ENCODE measurements at regions not wholly inside any gene's neighbourhood (a gene's known extent, or its start where the extent isn't known, plus 50 kb on each side); places are given as distances from the start of the nearest gene placed in this dataset.

DNA sequence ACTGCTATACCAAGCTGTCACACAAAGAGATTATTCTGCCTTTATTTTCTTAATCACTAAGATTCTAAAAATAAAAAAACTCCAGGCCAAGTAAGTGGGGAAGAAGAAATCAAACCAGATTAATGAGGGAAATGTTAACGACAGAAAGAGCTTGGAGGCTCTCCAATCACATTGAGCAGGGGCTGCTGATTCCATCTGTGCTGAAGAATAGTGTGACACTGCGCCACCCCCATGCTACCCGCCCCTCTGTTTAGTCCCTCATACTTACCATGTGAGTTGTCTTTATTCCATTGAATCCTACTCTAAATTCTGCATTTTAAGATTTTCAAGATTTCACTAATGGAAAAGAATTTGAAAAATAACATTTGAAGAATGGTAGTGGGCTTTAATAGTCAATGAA lies 998.0 kb upstream of the CDH2 start:
- H3K4me3 Mint-ChIP-seq (ENCODE audit: unreplicated experiment), result no peak overlapping the region
- intact Hi-C loops (cut with micrococcal nuclease), result no loop called here
- H3K27ac Mint-ChIP-seq (ENCODE audit: low read depth, unreplicated experiment), result no peak overlapping the region
- DNase-seq (ENCODE audit: unreplicated experiment), result no peak
- H3K4me1 Mint-ChIP-seq (ENCODE audit: insufficient read depth, unreplicated experiment), result peaks cover 12% of the 10 kb centered on the region
- POLR2A ChIA-PET, result no interaction called here
- no TSS peak for BruUV-seq (replicated peaks)
- CTCF ChIA-PET, result no interaction called here
- no peaks in the 10 kb centered on the region for H3K36me3 Mint-ChIP-seq (ENCODE audit: insufficient read depth, unreplicated experiment)
- TF ChIP-seq, protein P1, sequence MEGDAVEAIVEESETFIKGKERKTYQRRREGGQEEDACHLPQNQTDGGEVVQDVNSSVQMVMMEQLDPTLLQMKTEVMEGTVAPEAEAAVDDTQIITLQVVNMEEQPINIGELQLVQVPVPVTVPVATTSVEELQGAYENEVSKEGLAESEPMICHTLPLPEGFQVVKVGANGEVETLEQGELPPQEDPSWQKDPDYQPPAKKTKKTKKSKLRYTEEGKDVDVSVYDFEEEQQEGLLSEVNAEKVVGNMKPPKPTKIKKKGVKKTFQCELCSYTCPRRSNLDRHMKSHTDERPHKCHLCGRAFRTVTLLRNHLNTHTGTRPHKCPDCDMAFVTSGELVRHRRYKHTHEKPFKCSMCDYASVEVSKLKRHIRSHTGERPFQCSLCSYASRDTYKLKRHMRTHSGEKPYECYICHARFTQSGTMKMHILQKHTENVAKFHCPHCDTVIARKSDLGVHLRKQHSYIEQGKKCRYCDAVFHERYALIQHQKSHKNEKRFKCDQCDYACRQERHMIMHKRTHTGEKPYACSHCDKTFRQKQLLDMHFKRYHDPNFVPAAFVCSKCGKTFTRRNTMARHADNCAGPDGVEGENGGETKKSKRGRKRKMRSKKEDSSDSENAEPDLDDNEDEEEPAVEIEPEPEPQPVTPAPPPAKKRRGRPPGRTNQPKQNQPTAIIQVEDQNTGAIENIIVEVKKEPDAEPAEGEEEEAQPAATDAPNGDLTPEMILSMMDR (IDR thresholded peaks at IDR 0.05; ENCODE audit: unreplicated experiment), result no peak
- H3K27me3 Mint-ChIP-seq (ENCODE audit: insufficient read depth, unreplicated experiment), result no peaks in the 10 kb centered on the region
- no peaks in the 10 kb centered on the region for H3K9me3 Mint-ChIP-seq (ENCODE audit: unreplicated experiment)

DNA sequence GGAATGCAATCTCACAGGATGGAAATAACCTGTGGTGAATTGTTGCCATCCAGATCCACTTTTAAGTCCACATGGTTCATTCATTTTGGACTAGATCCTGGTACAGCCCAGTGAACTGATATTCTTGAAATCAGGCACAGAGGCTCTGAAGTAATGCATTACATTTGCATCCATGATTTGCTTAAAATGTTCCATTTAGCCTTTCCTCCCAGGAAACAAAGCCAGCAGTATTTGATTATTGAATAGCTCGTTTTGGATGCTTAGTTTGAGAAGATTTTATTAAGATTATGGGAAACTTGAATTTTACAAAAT lies 995.8 kb upstream of the CDH2 start:
- ChIA-PET CTCF (interaction anchor here (0.6 to 1.1 kb wide), 2 partner anchors 28 to 35 kb away, joined by 3 to 4 read pairs; no protein-coding TSS in a partner anchor), POLR2A (no interaction called here)
- no peaks in the 10 kb centered on the region for H3K27me3 Mint-ChIP-seq (ENCODE audit: insufficient read depth, unreplicated experiment)
- peaks cover 12% of the 10 kb centered on the region for H3K4me1 Mint-ChIP-seq (ENCODE audit: insufficient read depth, unreplicated experiment)
- no peaks in the 10 kb centered on the region for H3K9me3 Mint-ChIP-seq (ENCODE audit: unreplicated experiment)
- TF ChIP-seq, protein P1 (IDR thresholded peaks at IDR 0.05; ENCODE audit: unreplicated experiment), result no peak
- H3K36me3 Mint-ChIP-seq (ENCODE audit: insufficient read depth, unreplicated experiment), result no peaks in the 10 kb centered on the region
- DNase-seq (ENCODE audit: unreplicated experiment), result no peak
- H3K4me3 Mint-ChIP-seq (ENCODE audit: unreplicated experiment), result no peak overlapping the region
- intact Hi-C loops (cut with micrococcal nuclease), result no loop called here
- no TSS peak for BruUV-seq (replicated peaks)
- peak overlapping the region; percentile 30 for H3K27ac Mint-ChIP-seq (ENCODE audit: low read depth, unreplicated experiment)

DNA sequence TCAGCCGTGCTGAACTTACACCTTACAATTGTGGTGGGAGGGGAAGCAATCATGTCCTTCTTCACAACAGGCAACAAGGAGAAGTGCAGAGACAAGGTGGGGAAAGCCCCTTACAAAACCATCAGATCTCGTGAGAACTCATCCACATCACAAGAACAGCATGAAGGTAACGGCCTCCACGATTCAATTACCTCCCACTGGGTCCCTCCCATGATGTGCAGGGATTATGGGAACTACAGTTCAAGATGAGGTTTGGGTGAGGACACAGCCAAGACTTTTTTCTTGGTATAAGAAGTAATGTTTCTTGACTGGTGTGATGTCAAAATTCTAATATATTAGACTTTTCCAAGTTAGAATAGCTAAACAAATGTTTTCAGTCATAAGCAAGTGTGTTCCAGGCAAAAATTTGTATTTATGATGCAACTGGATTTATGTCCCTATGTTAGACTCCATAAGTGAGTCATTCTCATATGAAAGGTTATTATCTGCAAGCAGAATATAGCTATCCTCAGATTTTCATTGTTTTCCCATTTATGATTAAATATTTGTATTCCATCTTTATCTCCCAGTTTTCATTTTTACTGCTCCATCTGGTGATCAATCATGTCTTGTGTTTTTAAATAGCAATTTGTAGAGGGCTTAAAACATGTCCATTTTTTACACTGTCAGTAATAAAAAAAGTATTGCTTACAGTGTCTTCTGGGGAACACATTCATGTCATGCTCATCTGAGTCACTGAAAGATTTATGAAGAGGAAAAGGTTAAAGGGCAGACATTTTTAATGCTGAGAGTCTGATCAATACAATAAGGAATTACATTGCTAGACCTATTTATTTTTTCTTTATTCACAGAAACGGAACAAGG lies 995.2 kb upstream of the CDH2 start:
- intact Hi-C loops (cut with micrococcal nuclease), result no loop called here
- BruUV-seq (replicated peaks), result no TSS peak
- no peak for DNase-seq (ENCODE audit: unreplicated experiment)
- POLR2A ChIA-PET, result no interaction called here
- Mint-ChIP-seq H3K27ac (ENCODE audit: low read depth, unreplicated experiment) (peak overlapping the region; percentile 30), H3K27me3 (ENCODE audit: insufficient read depth, unreplicated experiment) (no peaks in the 10 kb centered on the region), H3K36me3 (ENCODE audit: insufficient read depth, unreplicated experiment) (no peaks in the 10 kb centered on the region), H3K9me3 (ENCODE audit: unreplicated experiment) (no peaks in the 10 kb centered on the region), H3K4me3 (ENCODE audit: unreplicated experiment) (no peak overlapping the region), H3K4me1 (ENCODE audit: insufficient read depth, unreplicated experiment) (peaks cover 12% of the 10 kb centered on the region)
- CTCF ChIA-PET, result interaction anchor here (0.6 to 1.1 kb wide), 2 partner anchors 27 to 35 kb away, joined by 3 to 4 read pairs; no protein-coding TSS in a partner anchor
- TF ChIP-seq, protein P1 (IDR thresholded peaks at IDR 0.05; ENCODE audit: unreplicated experiment), result no peak

DNA sequence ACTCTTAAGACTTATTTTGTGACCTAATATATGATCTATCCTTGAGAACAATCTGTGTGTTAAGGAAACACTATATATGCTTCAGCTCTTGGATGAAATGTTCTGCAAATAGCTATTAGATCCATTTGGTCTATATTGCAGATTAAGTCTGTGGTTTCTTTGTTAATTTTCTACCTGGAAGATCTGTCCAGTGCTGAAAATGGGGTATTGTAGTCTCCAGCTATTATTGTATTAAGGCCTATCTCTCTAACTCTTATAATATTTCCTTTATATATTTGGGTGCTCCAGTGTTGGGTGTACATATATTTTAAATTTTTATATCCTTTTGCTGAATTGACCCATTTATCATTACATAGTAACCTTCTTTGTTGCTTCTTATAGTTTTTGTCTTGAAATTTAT lies 992.7 kb upstream of the CDH2 start:
- CTCF ChIA-PET, result interaction anchor here (0.6 kb wide), 1 partner anchor 980 kb away, joined by 3 read pairs; no protein-coding TSS in a partner anchor
- Mint-ChIP-seq H3K4me1 (ENCODE audit: insufficient read depth, unreplicated experiment) (peaks cover 31% of the 10 kb centered on the region), H3K9me3 (ENCODE audit: unreplicated experiment) (no peaks in the 10 kb centered on the region), H3K4me3 (ENCODE audit: unreplicated experiment) (no peak overlapping the region), H3K27ac (ENCODE audit: low read depth, unreplicated experiment) (no peak overlapping the region), H3K36me3 (ENCODE audit: insufficient read depth, unreplicated experiment) (no peaks in the 10 kb centered on the region), H3K27me3 (ENCODE audit: insufficient read depth, unreplicated experiment) (no peaks in the 10 kb centered on the region)
- BruUV-seq (replicated peaks), result no TSS peak
- POLR2A ChIA-PET, result no interaction called here
- intact Hi-C loops (cut with micrococcal nuclease), result no loop called here
- TF ChIP-seq, protein P1 (IDR thresholded peaks at IDR 0.05; ENCODE audit: unreplicated experiment), result no peak
- no peak for DNase-seq (ENCODE audit: unreplicated experiment)

Measured in MCF 10A (cell line).